WTC11 (cell line): ENCODE measurements at regions not wholly inside any gene's neighbourhood (a gene's known extent, or its start where the extent isn't known, plus 50 kb on each side); places are given as distances from the start of the nearest gene placed in this dataset.
"Not testable (repeated sequence)": the region's sequence is repeated elsewhere in the genome, so short reads cannot be mapped to it uniquely, and the experiment has no call there.

Experiments used
- ATAC-seq: fragments of 200-7000 bp; cut with Tn5 transposase; 2 replicates; pipeline ENCODE4 v1.10.0; 2021; ENCODE audit warnings: mild to moderate bottlenecking, moderate library complexity
- CTCF ChIA-PET: fragments of 300-600 bp; sonication (Branson Sonifier 250); formaldehyde crosslinking; loops from one replicate; lab custom pipeline; 2021; ENCODE audit warnings: antibody characterized with exemption; lab: Charles Lee
- POLR2A ChIA-PET: fragments of 350-600 bp; sonication (Branson Sonifier 250); formaldehyde crosslinking; loops from one replicate; lab custom pipeline; 2021; ENCODE audit warnings: antibody characterized with exemption; lab: Charles Lee
- DNase-seq: peaks from one replicate; pipeline ENCODE4 v3.0.0; 2021; ENCODE audit warnings: low spot score
- H3K27ac Mint-ChIP-seq: 2 replicates; pipeline ENCODE4 v1.8.0; 2021; ENCODE audit warnings: mixed read lengths
- H3K27me3 Mint-ChIP-seq: 2 replicates; pipeline ENCODE4 v1.8.0; 2021; ENCODE audit warnings: low read depth, mild to moderate bottlenecking, moderate library complexity, mixed read lengths
- H3K36me3 Mint-ChIP-seq: 2 replicates; pipeline ENCODE4 v1.8.0; 2021; ENCODE audit warnings: mixed read lengths
- H3K4me1 Mint-ChIP-seq: 2 replicates; pipeline ENCODE4 v1.8.0; 2022; ENCODE audit warnings: mixed read lengths
- H3K4me3 Mint-ChIP-seq: 2 replicates; pipeline ENCODE4 v1.8.0; 2021; ENCODE audit warnings: mild to moderate bottlenecking, moderate library complexity, mixed read lengths
- H3K9me3 Mint-ChIP-seq: 2 replicates; pipeline ENCODE4 v1.8.0; 2021; ENCODE audit warnings: mixed read lengths
- CREM ChIP-seq: sonication (generic); formaldehyde crosslinking; IDR thresholded peaks from 2 replicates; pipeline ENCODE4 v1.8.1; 2022; ENCODE audit warnings: mild to moderate bottlenecking, missing genetic modification reagents, moderate library complexity
- ETV6 ChIP-seq: sonication (generic); formaldehyde crosslinking; IDR thresholded peaks from 2 replicates; pipeline ENCODE4 v1.8.1; 2022; ENCODE audit warnings: mild to moderate bottlenecking, missing genetic modification reagents
- FOXK1 ChIP-seq: sonication (generic); formaldehyde crosslinking; IDR thresholded peaks from 2 replicates; pipeline ENCODE4 v1.8.0; 2022; ENCODE audit warnings: mild to moderate bottlenecking, moderate library complexity, missing genetic modification reagents
- MYBL2 ChIP-seq: sonication (generic); formaldehyde crosslinking; IDR thresholded peaks from 2 replicates; pipeline ENCODE4 v1.8.1; 2023; ENCODE audit warnings: mild to moderate bottlenecking, moderate library complexity, missing genetic modification reagents
- NFE2L1 ChIP-seq: sonication (generic); formaldehyde crosslinking; IDR thresholded peaks from 2 replicates; pipeline ENCODE4 v1.8.1; 2023; ENCODE audit warnings: missing genetic modification reagents
- NFYB ChIP-seq: sonication (generic); formaldehyde crosslinking; conservative IDR thresholded peaks from 2 replicates; pipeline ENCODE4 v1.8.0; 2022; ENCODE audit warnings: low read depth, missing genetic modification reagents
- RELA ChIP-seq: sonication (generic); formaldehyde crosslinking; IDR thresholded peaks from 2 replicates; pipeline ENCODE4 v1.8.1; 2022; ENCODE audit warnings: missing genetic modification reagents, mild to moderate bottlenecking, borderline replicate concordance
- SMAD4 ChIP-seq: sonication (generic); formaldehyde crosslinking; IDR thresholded peaks from 2 replicates; pipeline ENCODE4 v1.8.0; 2022; ENCODE audit warnings: mild to moderate bottlenecking, missing genetic modification reagents
- STAT6 ChIP-seq: sonication (generic); formaldehyde crosslinking; conservative IDR thresholded peaks from 2 replicates; pipeline ENCODE4 v1.8.1; 2023; ENCODE audit warnings: mild to moderate bottlenecking, low read depth, missing genetic modification reagents, moderate library complexity
- TEAD1 ChIP-seq: sonication (generic); formaldehyde crosslinking; IDR thresholded peaks from 2 replicates; pipeline ENCODE4 v1.8.0; 2022; ENCODE audit warnings: mild to moderate bottlenecking, missing genetic modification reagents
- TEAD4 ChIP-seq: sonication (generic); formaldehyde crosslinking; IDR thresholded peaks from 2 replicates; pipeline ENCODE4 v1.8.0; 2022; ENCODE audit warnings: mild to moderate bottlenecking, missing genetic modification reagents
- ZBTB43 ChIP-seq: sonication (generic); formaldehyde crosslinking; IDR thresholded peaks from 2 replicates; pipeline ENCODE4 v1.8.1; 2023; ENCODE audit warnings: mild to moderate bottlenecking, missing genetic modification reagents
- ZNF138 ChIP-seq: sonication (generic); formaldehyde crosslinking; conservative IDR thresholded peaks from 2 replicates; pipeline ENCODE4 v1.8.1; 2022; ENCODE audit warnings: mild to moderate bottlenecking, moderate library complexity, missing genetic modification reagents
- ZNF232 ChIP-seq: sonication (generic); formaldehyde crosslinking; IDR thresholded peaks from 2 replicates; pipeline ENCODE4 v1.8.0; 2022; ENCODE audit warnings: mild to moderate bottlenecking, missing genetic modification reagents
- ZNF263 ChIP-seq: sonication (generic); formaldehyde crosslinking; IDR thresholded peaks from 2 replicates; pipeline ENCODE4 v1.8.1; 2022; ENCODE audit warnings: low read depth, mild to moderate bottlenecking, moderate library complexity, missing genetic modification reagents
- ZNF396 ChIP-seq: fragments of 250-450 bp; sonication (Bioruptor Pico); IDR thresholded peaks from 2 replicates; pipeline ENCODE4 v1.8.0; 2021; ENCODE audit warnings: mild to moderate bottlenecking, moderate library complexity, borderline replicate concordance
- TF ChIP-seq, protein P1 (sequence below): sonication (generic); formaldehyde crosslinking; IDR thresholded peaks from 2 replicates; pipeline ENCODE4 v1.8.1; 2022; ENCODE audit warnings: missing genetic modification reagents, borderline replicate concordance
- TF ChIP-seq, protein P2 (sequence below): fragments of 250-450 bp; sonication (Bioruptor Pico); IDR thresholded peaks from 2 replicates; pipeline ENCODE4 v1.9.0; 2021; ENCODE audit warnings: moderate library complexity, mild to moderate bottlenecking, inconsistent platforms, borderline replicate concordance
- TF ChIP-seq, protein P3 (sequence below): sonication (generic); formaldehyde crosslinking; IDR thresholded peaks from 2 replicates; pipeline ENCODE4 v1.8.1; 2022; ENCODE audit warnings: mild to moderate bottlenecking, moderate library complexity, missing genetic modification reagents

DNA sequence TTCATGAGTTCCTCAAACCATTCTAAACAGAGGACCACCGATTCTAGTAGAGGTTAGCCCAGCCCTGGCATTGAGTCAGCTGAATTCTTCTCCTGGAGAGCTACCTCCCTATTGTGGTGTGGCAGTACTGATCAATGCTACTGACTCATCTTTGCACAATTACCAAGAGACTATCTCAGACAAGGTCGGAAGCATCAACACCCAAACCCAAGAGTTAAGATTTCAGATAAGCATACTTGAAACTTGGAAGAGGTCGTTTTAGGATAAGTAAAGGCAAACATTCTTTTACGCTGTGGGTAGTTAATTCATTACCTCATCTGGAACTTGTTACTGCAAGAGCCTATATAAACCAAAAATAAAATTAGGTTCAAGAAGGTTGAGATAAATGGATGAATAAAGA, 154.6 kb upstream of the NRBF2 start:
- Mint-ChIP-seq H3K27ac (no peak overlapping the region; the same call in 1 of the 2 replicates), H3K4me1 (peaks cover 14% of the 10 kb centered on the region), H3K9me3 (peaks cover 40% of the 10 kb centered on the region), H3K4me3 (no peak overlapping the region), H3K36me3 (peaks cover 11% of the 10 kb centered on the region), H3K27me3 (no peaks in the 10 kb centered on the region)
- CTCF ChIA-PET: no interaction called here
- TF ChIP-seq, protein P1, sequence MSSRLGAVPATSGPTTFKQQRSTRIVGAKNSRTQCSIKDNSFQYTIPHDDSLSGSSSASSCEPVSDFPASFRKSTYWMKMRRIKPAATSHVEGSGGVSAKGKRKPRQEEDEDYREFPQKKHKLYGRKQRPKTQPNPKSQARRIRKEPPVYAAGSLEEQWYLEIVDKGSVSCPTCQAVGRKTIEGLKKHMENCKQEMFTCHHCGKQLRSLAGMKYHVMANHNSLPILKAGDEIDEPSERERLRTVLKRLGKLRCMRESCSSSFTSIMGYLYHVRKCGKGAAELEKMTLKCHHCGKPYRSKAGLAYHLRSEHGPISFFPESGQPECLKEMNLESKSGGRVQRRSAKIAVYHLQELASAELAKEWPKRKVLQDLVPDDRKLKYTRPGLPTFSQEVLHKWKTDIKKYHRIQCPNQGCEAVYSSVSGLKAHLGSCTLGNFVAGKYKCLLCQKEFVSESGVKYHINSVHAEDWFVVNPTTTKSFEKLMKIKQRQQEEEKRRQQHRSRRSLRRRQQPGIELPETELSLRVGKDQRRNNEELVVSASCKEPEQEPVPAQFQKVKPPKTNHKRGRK: no peak
- TF ChIP-seq ETV6 (CRISPR knock-in tag) (no peak), ZNF138 (CRISPR knock-in tag) (no peak), STAT6 (CRISPR knock-in tag) (no peak), ZNF263 (CRISPR knock-in tag) (no peak)
- TF ChIP-seq, protein P2, sequence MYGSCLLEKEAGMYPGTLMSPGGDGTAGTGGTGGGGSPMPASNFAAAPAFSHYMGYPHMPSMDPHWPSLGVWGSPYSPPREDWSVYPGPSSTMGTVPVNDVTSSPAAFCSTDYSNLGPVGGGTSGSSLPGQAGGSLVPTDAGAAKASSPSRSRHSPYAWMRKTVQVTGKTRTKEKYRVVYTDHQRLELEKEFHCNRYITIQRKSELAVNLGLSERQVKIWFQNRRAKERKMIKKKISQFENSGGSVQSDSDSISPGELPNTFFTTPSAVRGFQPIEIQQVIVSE (CRISPR knock-in tag): no peak
- TF ChIP-seq, protein P3, sequence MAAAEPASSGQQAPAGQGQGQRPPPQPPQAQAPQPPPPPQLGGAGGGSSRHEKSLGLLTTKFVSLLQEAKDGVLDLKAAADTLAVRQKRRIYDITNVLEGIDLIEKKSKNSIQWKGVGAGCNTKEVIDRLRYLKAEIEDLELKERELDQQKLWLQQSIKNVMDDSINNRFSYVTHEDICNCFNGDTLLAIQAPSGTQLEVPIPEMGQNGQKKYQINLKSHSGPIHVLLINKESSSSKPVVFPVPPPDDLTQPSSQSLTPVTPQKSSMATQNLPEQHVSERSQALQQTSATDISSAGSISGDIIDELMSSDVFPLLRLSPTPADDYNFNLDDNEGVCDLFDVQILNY (CRISPR knock-in tag): no peak
- POLR2A ChIA-PET: no interaction called here
- DNase-seq (no peak), ATAC-seq (no peak)

DNA sequence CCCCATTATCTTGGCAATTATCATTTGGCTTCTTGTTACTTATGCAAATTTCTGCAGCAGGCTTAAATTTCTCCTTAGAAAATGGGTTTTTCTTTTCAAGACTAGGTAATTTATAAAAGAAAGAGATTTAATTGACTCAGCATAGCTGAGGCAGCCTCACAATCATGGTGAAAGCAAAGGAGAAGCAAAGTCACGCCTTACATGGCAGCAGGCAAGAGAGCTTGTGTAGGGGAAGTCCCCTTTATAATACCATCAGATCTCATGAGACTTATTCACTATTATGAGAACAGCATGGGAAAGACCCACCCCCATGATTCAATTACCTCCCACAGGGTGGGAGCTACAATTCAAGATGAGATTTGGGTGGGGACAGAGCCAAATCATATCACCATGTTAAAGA, 158.3 kb upstream of the NRBF2 start:
- H3K27ac Mint-ChIP-seq, POLR2A ChIA-PET, H3K4me1 Mint-ChIP-seq, H3K27me3 Mint-ChIP-seq, ATAC-seq, CTCF ChIA-PET, H3K4me3 Mint-ChIP-seq, DNase-seq: not testable (repeated sequence)
- Mint-ChIP-seq H3K9me3 (peaks cover 43% of the 10 kb centered on the region), H3K36me3 (peaks cover 11% of the 10 kb centered on the region)

DNA sequence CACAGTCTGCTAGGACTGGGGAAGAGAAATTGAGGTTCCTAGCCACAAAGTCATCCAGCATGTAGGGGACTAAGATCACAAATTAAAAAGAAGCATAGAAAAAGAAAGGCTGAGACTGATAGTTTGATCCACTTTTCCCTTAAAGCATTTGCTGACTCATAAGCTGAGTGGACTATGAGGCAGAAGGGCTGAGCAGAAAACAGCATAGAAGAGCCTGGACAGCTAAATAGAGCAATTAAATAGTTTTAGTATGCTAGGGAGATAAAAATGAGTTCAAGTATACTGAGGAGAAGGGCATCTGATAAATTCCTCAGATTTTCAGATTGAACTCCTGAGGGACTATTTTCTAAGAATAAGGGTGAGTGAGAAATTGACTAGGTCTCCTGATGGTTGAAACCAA, 155.9 kb upstream of the EGR2 start:
- H3K27ac Mint-ChIP-seq: no peak overlapping the region
- TF ChIP-seq SMAD4 (CRISPR knock-in tag): no peak
- TF ChIP-seq ZNF232: no peak
- no peak for TF ChIP-seq TEAD4
- TF ChIP-seq CREM: no peak
- TF ChIP-seq RELA (CRISPR knock-in tag): no peak
- no peak for TF ChIP-seq NFYB (CRISPR knock-in tag)
- no peak for TF ChIP-seq MYBL2
- TF ChIP-seq NFE2L1 (CRISPR knock-in tag): no peak
- TF ChIP-seq ZBTB43 (CRISPR knock-in tag): no peak
- TF ChIP-seq TEAD1 (CRISPR knock-in tag): no peak
- no peak for TF ChIP-seq ZNF396 (CRISPR knock-in tag)
- no peak for TF ChIP-seq FOXK1 (CRISPR knock-in tag)
- TF ChIP-seq, all 79 proteins: peak for 0
- ATAC-seq (no peak), DNase-seq (no peak)
- ChIA-PET POLR2A (no interaction called here), CTCF (no interaction called here)
- peaks cover 11% of the 10 kb centered on the region for H3K36me3 Mint-ChIP-seq
- H3K27me3 Mint-ChIP-seq: no peaks in the 10 kb centered on the region
- H3K4me3 Mint-ChIP-seq: no peak overlapping the region
- peaks cover 35% of the 10 kb centered on the region for H3K9me3 Mint-ChIP-seq
- H3K4me1 Mint-ChIP-seq: no peaks in the 10 kb centered on the region
